HG03565 (cell line): ENCODE measurements at regions not wholly inside any gene's neighbourhood (a gene's known extent, or its start where the extent isn't known, plus 50 kb on each side); places are given as distances from the start of the nearest gene placed in this dataset.

Source experiments
- ATAC-seq: cut with Tn5 transposase; IDR thresholded peaks from one replicate; pipeline ENCODE4 v1.9.1; 2021; ENCODE audit warnings: mild to moderate bottlenecking, moderate library complexity; ENCODE audit not compliant: unreplicated experiment

DNA sequence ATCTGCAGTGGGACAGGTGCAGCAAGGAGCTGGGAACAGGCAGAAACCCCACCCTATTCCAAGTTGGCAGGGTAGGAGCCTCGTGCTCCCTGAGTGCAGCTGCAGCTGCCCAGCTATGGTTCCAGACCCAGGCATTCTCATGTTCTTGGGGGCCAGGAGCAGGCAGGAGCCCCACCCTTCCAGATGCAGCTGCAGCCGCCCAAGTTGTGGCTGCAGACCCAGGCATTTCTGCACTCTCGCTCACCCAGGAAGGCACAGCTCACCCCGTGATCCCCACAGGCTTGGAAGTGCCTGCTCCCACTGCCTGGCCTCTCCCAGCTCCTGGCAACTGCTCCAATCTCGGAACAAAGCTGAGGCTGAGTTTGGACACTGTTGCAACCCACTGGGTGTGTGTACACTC is 275.8 kb upstream of the ADRA1B start:
- ATAC-seq, result no peak

- no peak for ATAC-seq
Observed at GRCh38 chr5:159640921-159641320, 275.4 kb upstream of the ADRA1B start.

DNA sequence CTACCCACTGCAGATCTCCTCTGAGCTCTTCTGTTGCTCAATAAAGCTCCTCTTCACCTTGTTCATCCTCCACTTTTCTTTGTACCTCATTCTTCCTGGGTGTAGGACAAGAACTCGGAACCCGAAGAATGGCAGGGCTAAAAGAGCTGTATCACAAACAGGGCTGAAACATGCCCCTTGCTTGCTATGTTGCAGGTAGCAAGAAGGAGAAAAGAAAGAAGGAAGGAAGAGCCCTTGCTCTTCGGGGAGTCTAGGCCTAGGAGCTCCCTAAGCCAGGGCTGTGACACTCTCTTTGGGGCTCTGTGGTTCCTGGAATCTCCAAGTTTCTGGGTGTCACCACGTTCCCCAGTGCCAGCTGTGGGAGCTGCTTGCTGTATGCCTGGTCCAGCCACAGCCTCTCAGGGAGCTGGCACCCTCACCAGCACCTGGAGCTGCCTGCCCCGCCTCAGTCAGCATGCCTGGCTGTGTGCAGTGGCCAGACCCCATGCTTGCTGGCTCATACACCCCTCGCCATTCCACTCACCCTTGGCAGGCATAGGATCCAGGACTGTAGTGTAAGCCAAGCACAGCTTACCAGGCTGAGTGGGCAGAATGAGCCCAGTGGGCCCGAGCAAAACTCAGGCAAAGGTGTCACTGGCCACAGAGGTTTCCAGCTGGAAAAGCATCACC is 274.8 kb upstream of the ADRA1B start:
- no peak for ATAC-seq

DNA sequence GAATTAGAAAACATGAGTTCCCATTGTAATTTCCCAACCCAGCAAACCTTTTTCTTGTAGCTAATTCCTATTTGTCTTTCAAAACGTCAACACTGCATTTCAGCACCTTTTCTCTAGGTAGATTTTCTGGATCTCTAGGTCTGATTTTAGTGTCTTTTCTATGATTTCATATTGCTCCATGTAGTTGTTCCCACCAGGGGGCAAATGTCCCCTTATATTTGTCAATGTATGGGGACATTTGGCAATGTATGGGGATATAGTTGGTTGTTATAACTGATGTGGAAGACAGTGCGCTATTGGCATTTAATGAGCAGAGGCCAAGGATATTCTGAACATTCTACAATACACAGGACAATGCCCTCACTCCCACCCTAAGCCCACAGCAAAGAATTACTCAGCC is 273.9 kb upstream of the ADRA1B start:
- ATAC-seq, result no peak

- ATAC-seq, result no peak
Observed at GRCh38 chr5:159644053-159644452, 272.2 kb upstream of the ADRA1B start.

- no peak for ATAC-seq
Observed at GRCh38 chr5:159645179-159645846, 271.0 kb upstream of the ADRA1B start.

DNA sequence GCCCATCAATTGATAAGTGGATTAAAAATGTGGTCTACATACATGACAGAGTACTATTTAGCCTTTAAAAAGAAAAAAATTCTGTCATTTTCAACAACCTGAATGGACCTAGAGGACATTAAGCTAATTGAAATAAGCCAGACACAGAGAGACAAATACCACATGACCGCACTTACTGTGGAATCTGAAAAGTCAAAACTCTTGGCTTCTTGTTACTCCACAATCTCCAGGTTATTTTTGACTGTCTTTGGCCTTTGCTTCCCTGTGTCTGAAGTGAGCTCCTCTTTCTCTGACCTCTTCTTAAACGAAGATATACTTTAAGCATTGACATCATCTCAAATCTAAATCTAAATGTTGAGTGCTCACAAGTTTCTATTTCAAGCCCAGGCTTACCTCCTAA is 265.5 kb upstream of the ADRA1B start:
- no peak for ATAC-seq

GRCh38 chr5:159655757-159656409 is 260.4 kb upstream of the ADRA1B start:
- no peak for ATAC-seq

DNA sequence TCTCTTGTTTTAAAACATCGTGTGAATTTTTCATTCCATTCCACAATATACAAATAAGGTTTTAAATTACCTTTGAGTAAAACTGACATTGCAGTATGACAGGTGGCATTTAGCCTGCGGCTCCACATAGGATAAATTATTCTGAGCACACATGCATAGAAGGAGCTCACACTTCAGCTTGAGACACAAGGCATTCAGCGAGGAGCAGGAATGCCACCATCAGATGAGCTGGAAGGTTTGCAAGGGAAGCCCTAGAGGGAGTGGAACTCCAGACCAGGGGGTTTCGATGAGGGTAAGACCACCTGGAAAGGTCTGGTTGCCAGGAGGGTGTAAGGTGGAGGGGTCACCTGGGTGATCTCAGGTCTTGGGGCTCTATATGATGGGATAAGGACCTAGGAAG is 259.0 kb upstream of the ADRA1B start:
- no peak for ATAC-seq

DNA sequence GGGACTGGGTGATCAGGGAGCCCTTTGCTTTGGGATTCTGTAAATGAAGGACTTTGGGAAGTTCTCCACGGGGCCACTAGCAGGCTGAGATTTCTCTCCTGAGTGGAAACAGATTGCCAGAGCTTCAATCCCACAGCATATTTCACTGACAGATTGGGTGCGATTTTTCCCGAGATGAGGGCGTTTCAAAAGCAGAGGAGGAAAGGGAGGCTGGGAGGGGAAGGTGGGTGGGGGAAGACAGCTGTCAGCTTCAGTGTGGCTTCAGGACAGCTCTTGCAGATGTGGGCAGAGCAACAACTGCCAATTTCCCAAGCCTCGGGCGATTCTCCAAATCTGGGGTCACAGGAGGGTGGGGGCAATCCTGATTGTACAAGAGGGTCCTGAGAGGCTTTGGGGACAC is 258.5 kb upstream of the ADRA1B start:
- ATAC-seq, result no peak

DNA sequence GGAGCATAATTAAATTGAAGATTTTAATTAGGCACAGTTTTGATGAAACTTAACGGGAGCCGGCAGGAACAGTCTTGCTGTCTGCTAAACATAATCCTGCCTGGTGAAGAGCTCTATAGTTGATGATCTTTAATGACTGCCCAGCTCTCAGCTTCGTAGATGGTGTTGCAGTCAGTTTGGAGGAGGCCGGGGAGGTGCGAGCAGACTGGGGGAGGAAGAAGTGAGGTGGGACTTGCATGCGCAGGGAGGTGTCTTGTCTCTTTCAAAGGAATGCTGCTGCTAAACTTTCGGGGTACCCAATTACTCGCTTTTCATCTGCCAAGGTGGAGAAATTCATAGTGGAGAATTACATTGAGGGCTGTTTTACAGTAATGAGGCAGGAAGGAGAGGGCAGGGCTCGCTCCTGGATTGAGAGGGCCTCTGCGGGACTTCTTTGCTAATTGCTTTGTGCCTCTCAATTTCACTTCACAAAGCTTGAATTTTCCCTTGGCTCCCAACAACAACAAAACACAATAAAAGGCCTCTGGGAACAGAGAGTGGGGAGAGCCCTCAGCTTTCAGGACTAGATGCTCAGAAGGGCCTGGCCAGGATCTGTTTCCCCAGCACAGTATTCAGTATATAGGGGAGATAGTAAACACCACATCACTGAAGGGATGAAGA is 257.9 kb upstream of the ADRA1B start:
- ATAC-seq, result no peak

DNA sequence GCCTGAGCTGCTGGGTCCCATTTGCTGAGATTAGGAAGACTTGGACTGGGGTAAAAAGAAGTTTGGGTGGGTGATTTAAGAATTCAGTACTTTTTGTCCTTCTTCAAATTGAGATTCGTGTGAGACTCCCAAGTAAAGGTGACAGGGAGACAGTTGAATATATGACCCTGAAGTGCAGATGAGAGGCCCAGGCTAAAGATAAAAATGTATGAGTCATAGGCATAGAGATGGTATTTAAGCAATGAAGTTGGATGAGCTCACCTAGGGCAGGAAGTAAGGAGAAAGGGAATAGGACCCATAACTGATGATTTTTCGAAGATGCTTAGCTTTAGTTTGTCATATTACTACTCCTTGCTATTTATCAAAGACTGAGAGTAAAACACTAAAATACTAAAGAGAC is 255.9 kb upstream of the ADRA1B start:
- ATAC-seq, result no peak

DNA sequence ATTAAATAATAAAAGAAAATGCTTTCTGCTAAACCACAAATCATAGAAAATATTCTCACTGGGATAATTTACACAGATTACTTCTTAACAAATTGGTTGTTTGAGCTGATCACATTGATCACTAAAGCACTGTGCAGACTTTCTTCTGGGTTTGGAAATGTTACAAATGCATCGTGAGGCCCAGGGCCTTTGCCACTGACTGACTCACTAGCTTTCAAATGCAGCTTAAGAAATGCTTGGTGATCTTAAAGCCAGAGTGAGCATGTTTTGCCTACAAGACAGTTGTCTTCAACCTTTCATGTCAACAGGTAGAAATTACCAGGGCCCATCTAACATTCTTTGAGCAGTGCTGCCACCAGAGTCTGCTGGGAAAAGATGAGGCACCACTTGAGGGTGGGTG is 252.3 kb upstream of the ADRA1B start:
- no peak for ATAC-seq

DNA sequence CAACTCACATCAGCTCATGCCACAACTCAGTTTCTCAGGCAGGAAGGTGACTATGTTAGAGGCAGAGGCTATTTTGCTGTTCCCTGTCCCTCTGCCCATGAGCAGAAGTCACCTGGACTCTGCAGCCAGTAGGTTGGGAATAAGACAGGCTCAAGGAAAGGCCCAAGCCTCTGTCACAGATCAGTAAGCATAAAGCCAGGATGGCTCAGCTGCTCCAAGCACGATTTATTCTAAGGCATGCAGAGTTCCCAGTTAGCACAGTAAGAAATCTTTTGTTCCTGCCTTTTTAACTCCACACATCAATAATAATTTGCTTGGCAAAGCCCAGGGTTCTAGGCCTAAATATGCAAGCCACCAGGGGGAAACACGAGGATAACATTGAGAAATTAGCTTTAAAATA is 249.0 kb upstream of the ADRA1B start:
- no peak for ATAC-seq

GRCh38 chr5:159668556-159668955 is 247.7 kb upstream of the ADRA1B start:
- no peak for ATAC-seq

DNA sequence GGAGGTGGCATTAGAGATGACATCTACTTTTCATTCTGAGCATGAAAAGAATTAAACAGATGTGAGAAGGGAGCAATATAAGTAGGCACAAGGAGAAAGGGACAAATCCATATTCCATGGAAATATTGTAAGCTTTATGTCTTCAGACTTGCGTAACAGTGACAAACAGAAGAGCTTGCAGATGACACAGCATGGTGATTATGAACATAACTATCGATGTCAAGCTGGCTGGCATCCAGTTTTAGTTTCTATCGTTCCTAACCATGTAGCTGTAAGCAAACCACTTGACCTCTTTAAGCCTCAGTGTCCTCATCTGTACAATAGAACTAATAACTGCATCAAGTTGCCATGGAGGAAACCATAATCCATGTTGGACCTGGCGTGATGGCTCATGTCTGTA is 246.7 kb upstream of the ADRA1B start:
- ATAC-seq, result no peak

DNA sequence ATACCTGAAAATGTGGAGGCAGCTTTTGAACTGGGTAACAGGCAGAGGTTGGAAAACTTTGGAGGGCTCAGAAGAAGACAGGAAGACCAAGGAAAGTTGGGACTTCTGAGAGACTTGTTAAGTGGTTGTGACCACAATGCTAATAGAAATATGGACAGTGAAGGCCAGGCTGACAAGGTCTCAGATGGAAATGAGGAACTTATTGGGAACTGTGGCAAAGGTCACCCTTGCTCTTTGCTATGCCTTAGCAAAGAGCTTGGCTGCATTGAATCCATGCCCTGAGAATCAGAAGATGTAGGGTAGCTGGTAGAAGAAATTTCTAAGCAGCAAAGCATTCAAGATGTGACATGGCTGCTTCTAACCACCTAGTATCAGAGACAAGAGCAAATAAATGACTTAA is 244.4 kb upstream of the ADRA1B start:
- ATAC-seq, result no peak

DNA sequence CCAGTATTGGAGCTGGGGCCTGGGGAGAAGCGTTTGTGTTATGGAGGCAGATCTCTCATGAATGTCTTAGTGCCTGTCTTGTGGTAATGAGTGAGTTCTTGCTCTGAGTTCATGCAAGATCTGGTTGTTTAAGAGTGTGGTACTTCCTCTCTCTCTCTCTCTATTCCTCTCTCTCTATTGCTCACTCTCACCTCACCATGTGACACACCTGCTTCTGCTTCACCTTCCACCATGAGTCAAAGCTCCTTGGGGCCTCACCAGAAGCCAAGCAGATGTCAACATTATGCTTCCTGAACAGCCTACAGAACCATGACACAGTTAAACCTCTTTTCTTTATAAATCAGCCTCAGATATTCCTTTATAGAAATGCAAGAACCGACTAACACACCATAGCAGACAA is 242.7 kb upstream of the ADRA1B start:
- ATAC-seq, result no peak

GRCh38 chr5:159678657-159679392 is 237.5 kb upstream of the ADRA1B start:
- no peak for ATAC-seq

GRCh38 chr5:159680095-159680494 is 236.2 kb upstream of the ADRA1B start:
- ATAC-seq, result no peak

GRCh38 chr5:159681661-159682060 is 234.6 kb upstream of the ADRA1B start:
- ATAC-seq, result no peak
